NB4 (cell line): ENCODE measurements at regions not wholly inside any gene's neighbourhood (a gene's known extent, or its start where the extent isn't known, plus 50 kb on each side); places are given as distances from the start of the nearest gene placed in this dataset.

ENCODE experiments used
- MAX ChIP-seq: IDR thresholded peaks from 2 replicates; pipeline ENCODE4 v1.6.1; 2011; ENCODE audit warnings: low read depth, low read length
- POLR2A ChIP-seq: IDR thresholded peaks from 2 replicates; pipeline ENCODE4 v1.6.1; 2011; ENCODE audit warnings: mild to moderate bottlenecking; ENCODE audit not compliant: insufficient read length; ENCODE audit errors: extremely low read depth

- TF ChIP-seq POLR2A (no peak), MAX (no peak)
These were observed 169.9 kb upstream of the ARHGEF26 start for GRCh38 chr3:153951276-153951675.
